D721Med (cell line): ENCODE measurements at regions not wholly inside any gene's neighbourhood (a gene's known extent, or its start where the extent isn't known, plus 50 kb on each side); places are given as distances from the start of the nearest gene placed in this dataset.

Source experiments
- DNase-seq: peaks from one replicate; pipeline ENCODE4 v3.0.0; 2011; ENCODE audit warnings: low spot score; ENCODE audit not compliant: insufficient read length
- FAIRE-seq: peaks from 2 replicates; lab custom pipeline; 2011; peaks lifted over from hg19 to GRCh38; lab: Jason Lieb, UNC
- TF ChIP-seq, protein P1 (sequence below): IDR thresholded peaks from 2 replicates; pipeline ENCODE4 v1.5.1; 2012; ENCODE audit warnings: mild to moderate bottlenecking, control low read depth; ENCODE audit not compliant: insufficient read depth; ENCODE audit errors: missing control alignments

DNA sequence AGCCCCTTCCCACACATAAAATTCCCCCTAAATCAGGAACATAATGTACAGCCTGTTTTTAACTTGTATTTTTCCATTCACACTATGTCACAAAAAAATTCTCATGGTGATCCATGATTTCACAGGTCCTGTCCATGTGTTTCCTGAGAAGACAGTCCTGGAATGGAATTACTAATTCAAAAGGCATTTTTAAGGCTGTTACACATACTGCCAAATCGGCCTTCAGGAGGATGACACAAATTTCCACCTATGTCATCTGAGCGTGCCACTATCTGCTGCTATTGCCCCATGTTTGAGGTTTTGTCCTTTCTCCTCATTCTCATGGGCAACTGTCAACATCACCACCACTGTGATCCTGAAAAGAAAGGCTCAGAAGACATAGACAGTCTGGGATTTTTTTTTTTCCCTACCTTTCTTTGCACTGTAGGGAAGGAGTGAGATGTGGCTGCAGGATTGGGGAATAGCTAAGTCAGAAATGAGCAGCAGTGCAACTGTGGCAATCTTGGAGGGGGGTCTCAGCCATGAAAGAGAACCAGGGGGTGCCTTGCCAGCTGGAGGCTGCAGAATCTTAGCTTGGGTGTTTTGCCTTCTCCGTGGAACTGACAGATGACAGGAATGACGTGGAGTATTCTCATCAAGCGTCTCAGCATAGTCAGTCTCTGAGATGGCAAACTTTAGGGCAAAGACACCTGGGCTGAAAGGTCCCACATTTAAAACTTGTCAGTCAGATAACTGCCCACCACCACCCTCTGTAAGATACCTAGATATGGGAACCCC lies 73.4 kb downstream of the MARCHF4 start:
- FAIRE-seq: no peak
- no peak for DNase-seq
- TF ChIP-seq, protein P1, sequence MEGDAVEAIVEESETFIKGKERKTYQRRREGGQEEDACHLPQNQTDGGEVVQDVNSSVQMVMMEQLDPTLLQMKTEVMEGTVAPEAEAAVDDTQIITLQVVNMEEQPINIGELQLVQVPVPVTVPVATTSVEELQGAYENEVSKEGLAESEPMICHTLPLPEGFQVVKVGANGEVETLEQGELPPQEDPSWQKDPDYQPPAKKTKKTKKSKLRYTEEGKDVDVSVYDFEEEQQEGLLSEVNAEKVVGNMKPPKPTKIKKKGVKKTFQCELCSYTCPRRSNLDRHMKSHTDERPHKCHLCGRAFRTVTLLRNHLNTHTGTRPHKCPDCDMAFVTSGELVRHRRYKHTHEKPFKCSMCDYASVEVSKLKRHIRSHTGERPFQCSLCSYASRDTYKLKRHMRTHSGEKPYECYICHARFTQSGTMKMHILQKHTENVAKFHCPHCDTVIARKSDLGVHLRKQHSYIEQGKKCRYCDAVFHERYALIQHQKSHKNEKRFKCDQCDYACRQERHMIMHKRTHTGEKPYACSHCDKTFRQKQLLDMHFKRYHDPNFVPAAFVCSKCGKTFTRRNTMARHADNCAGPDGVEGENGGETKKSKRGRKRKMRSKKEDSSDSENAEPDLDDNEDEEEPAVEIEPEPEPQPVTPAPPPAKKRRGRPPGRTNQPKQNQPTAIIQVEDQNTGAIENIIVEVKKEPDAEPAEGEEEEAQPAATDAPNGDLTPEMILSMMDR: no peak

DNA sequence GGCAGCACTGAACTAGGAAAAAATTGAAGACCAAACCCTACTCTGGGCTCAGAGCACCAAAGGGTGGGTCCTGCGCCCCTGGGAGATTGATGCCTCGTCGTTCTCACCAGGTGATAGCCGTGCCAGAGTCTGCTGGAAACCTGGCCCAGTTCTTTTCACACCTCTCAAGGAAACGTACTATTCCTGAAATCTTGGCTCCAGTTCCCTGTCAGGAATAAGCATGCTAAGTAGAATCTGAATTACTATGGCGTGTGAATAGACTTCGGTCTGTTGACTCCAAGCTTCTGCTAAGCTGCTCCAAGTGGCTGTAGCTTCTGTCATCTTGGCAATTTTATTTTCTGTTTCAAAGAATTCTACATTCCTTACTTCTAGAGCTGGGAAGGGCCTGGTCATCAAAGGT lies 75.4 kb downstream of the MARCHF4 start:
- DNase-seq (no peak), FAIRE-seq (no peak)
- TF ChIP-seq, protein P1: no peak

DNA sequence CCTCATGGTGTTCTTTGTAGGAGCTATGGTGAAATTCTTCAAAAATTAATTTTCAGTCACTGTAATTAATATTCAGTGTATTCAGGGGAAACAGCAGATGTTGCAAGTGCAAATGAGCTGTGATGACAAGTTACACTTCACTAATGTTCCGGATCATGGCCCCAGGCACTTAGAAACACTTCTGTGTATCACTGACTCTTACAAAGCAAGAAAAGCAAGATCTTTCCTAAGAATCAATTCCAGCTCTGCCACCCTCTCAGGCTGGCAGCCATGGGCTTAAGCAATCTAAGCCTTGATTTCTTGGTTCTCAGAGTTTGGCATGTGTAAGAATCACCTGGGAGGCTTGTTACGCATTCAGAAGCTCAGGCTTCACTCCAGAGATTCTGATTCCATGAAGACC lies 78.0 kb downstream of the MARCHF4 start:
- TF ChIP-seq, protein P1: no peak
- no peak for FAIRE-seq
- DNase-seq: no peak

DNA sequence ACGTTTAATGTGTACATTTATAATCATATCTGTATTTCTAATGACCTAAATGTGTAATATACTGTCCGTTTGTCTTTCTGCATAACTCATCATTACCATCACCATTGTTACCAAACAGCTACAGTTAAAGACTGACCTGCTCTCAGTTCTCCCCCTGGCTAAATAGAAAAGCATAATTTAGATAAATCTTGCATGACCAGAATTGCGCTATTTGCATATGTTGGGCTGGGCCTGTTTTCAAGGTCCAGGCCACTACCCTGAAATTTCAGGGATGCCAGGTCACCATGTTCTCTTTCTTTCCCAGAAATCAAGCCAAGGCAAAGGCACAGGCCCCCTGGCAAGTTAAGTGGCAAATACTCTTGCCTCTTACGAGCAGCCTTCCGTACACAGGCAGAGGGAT lies 78.4 kb downstream of the MARCHF4 start:
- no peak for DNase-seq
- FAIRE-seq: no peak
- TF ChIP-seq, protein P1: no peak

DNA sequence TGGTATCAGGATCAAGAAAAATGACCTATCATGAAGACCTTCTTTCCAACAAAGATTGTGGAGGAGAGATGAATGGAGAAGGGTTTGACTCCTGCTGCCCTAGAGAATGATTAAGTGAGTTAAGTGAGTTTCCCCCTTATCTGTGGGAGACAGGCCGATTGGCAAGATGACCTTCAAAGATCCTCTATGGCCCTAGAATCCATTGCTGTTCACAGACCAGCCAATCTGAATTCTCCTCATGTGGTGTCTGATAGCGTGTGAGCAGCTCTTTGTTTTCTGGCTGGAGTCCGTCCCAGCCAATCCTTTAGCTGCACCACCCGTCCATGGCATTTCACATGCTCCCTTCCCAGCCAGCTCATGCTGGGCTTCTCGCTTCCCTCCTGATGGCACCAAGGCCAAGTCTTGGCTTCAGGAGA lies 79.4 kb downstream of the MARCHF4 start:
- FAIRE-seq (no peak), DNase-seq (no peak)

DNA sequence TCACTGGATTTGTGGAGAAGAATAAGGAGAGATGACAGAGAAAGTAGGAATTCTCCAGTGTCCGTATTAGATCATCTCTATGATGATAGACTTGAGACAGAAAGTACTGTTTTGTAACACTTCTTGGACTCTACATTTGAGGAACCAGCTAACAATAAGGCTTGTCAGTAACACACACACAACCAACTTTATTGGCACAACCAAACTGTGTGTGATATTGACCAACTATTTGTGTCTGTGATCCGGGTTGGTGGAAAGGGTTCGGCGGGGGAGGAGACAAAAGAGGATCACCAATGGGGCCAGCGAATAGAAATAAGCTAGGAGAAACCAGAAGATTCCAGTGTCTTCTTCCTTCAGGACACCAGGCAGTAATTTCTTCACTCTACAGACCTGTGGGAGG lies 79.8 kb downstream of the MARCHF4 start:
- DNase-seq (no peak), FAIRE-seq (no peak)
- TF ChIP-seq, protein P1: no peak

More for the DNA sequence above, 79.4 kb downstream of the MARCHF4 start:
- TF ChIP-seq, protein P1: no peak

DNA sequence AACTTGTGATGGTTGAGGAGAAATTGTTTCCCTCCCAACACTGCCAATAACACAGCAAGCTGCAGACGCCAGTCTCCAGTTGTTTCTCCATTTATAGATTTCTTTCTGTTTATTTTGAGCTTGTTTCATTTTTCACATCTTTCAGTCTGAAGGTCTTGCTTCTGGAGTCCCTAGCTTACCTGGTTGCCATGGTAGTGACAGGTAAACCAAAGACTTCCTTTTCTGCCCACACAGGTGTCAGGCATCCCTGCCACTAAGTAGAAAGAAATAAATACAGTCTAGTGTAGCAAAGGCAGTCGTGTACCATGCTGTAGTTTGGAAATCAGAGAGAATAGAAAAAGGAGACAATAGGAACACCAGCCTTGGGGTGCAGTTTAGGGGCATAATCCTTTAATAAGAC lies 82.8 kb downstream of the MARCHF4 start:
- FAIRE-seq (no peak), DNase-seq (no peak)
- TF ChIP-seq, protein P1: no peak
